ENCODE measurements at regions not wholly inside any gene's neighbourhood (a gene's known extent, or its start where the extent isn't known, plus 50 kb on each side); places are given as distances from the start of the nearest gene placed in this dataset.

DNA sequence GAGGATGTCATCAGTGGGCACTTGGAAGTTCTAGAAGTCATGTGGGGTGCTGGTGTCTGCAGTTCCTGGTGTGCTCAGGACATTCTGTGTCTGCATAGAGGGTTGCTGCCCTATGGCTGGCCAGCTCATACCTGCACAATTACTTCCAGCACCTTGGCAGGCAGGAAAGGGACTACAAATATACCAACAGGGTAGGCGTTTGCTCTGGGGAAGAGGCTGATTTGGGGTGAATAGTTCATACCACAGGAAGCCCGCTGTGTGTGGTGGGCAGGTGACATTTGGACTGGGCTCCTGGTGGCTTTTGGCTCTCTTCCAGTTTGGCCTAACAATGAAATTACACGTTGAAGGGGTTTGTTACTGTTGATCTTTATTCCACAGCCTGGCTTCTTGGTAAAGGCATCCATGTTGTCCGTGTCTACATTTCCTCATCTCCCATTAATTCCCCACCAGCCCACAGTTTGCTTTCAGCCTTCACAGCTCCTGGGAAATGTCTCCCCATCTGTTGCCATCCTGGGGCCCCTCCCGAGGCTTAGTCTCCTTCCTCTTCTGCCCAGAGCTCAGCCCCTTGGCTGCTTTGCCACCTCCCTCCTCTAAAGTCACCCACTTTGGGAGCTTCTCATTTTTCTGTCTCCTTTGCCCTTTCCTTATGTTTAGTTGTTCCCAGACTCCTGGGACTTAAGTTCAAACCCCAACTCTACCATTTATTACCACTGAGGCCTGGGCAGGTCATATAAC is 88.1 kb downstream of the RSPH3 start (continued):
- TF ChIP-seq POLR2AphosphoS5 (IDR thresholded peaks at IDR 0.05; ENCODE audit: low read length) (peak; percentile 47; the same call in 1 of the 2 replicates), ETV6 (conservative IDR thresholded peaks at IDR 0.05 in 1 of 2, IDR thresholded peaks at IDR 0.05 in 1 of 2; ENCODE audit: borderline replicate concordance in 1 of 2, low read depth in 1 of 2) (peak in 1 of 2 experiments; percentile 26; a peak in 1 of 4 replicates), KLF5 (IDR thresholded peaks at IDR 0.05; ENCODE audit: partially characterized antibody) (no peak), E4F1 (IDR thresholded peaks at IDR 0.05; ENCODE audit: borderline replicate concordance, partially characterized antibody) (no peak), EZH2 (IDR thresholded peaks at IDR 0.05; ENCODE audit: borderline replicate concordance, control insufficient read depth, low read depth, low read length) (no peak), SIN3A (IDR thresholded peaks at IDR 0.05; ENCODE audit: low read depth, low read length) (no peak)
